Adrenal gland (tissue), 5 donors: ENCODE measurements at regions not wholly inside any gene's neighbourhood (a gene's known extent, or its start where the extent isn't known, plus 50 kb on each side); places are given as distances from the start of the nearest gene placed in this dataset.

Source experiments
- CTCF ChIP-seq, 6 experiments: fragments of 450-650 bp in 4 of 6; fragments of 200-600 bp in 2 of 6; sonication (generic) in 1 of 6; IDR thresholded peaks; 1 replicate in 5 of 6; 2 replicates in 1 of 6; pipeline versions ENCODE4 v1.5.1 to v1.8.0; 2016 to 2021; ENCODE audit warnings: antibody characterized with exemption in 6 of 6, mild to moderate bottlenecking in 2 of 6, moderate library complexity in 1 of 6
- POLR2A ChIP-seq, 2 donors: fragments of 450-650 bp; IDR thresholded peaks; one replicate each; pipeline ENCODE4 v1.6.1; 2017; ENCODE audit warnings: antibody characterized with exemption in 2 of 2, mild to moderate bottlenecking in 2 of 2, moderate library complexity in 1 of 2
- donor health status: DM: no; HTN: no; CAD: no.

- TF ChIP-seq CTCF (IDR thresholded peaks at IDR 0.05) (no peak), POLR2A (IDR thresholded peaks at IDR 0.05) (no peak)
Measured at GRCh38 chr10:36325815-36326214, 683.7 kb upstream of the FZD8 start.
